GM19467 (cell line): ENCODE measurements at regions not wholly inside any gene's neighbourhood (a gene's known extent, or its start where the extent isn't known, plus 50 kb on each side); places are given as distances from the start of the nearest gene placed in this dataset.
"Not testable (repeated sequence)": the region's sequence is repeated elsewhere in the genome, so short reads cannot be mapped to it uniquely, and the experiment has no call there.

Experiments
- ATAC-seq: cut with Tn5 transposase; IDR thresholded peaks from one replicate; pipeline ENCODE4 v1.9.1; 2021; ENCODE audit warnings: mild to moderate bottlenecking, moderate library complexity; ENCODE audit not compliant: unreplicated experiment

DNA sequence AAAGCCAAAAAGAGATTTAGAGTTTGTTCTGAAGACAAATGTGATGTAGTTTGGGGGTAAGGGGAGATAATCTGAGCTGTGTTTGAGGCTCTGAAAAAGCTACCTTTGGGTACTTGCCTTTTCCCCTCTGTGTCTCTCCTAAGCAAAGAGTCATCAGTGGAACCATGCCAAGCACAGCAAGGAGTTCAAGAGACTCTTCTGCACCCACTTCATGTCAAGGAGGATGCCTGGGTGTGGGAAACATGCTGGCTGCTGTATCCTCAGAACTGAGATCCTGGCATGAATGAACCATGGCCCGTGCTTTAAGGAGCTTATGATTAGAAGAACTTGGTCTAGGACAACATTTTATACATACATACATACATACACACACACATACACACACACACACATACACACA is 142.9 kb downstream of the NOC3L start:
- no peak for ATAC-seq

- no peak for ATAC-seq
Observed at GRCh38 chr10:94220717-94221116, 142.0 kb downstream of the NOC3L start.

GRCh38 chr10:94223702-94224370 is 138.9 kb downstream of the NOC3L start:
- no peak for ATAC-seq

GRCh38 chr10:94224656-94225055 is 138.1 kb downstream of the NOC3L start:
- ATAC-seq = no peak

GRCh38 chr10:94225589-94225988 is 137.2 kb downstream of the NOC3L start:
- ATAC-seq = no peak

- no peak for ATAC-seq
Observed at GRCh38 chr10:94230134-94230785, 132.5 kb downstream of the NOC3L start.

- ATAC-seq = no peak
Observed at GRCh38 chr10:94232711-94233383, 129.9 kb downstream of the NOC3L start.

DNA sequence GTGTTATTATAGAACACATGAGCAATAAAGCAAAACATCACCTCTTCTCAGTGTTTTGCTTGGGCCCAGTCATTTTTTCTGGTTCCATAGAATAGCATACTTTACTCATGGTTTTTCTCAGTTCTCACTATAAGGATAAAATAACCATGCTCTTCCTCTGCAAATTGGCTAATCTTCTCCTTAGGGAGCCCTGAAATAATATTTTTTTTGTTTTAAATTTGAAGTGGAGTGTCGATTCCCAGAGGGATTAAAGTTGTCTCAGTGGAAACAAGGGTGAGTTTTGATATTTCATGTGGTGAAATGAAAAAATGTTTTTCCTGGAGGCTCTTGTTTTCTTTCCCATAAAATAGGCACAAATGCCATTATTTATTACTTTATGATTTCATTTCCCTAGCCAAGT is 127.3 kb downstream of the NOC3L start:
- ATAC-seq = no peak

DNA sequence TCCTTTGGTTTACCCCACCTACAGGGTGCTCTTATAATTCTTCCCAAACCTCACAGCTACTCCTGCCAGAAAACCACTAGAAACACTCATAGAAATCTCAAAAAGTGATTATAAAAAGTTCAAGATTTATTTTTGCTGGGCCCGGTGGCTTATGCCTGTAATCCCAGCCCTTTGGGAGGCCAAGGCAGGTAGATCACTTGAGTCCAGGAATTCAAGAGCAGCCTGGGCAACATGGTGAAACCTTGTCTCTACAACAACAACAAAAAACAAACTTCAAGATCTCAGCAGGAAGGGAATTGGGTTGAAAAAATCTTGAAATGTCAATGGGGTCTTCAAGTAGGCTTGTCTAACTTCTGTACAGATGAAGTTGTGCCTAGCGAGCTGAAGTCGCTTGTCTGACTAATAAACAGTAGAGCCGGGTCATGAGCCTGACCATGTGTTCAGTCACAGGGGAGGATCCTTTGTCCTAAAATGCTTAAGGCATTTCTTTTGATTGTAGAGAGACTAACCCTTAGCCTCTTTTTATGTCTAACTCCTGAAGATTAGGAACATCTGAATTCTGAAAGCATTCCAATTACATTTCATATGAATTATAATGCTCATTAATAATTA is 124.6 kb downstream of the NOC3L start:
- ATAC-seq = no peak

DNA sequence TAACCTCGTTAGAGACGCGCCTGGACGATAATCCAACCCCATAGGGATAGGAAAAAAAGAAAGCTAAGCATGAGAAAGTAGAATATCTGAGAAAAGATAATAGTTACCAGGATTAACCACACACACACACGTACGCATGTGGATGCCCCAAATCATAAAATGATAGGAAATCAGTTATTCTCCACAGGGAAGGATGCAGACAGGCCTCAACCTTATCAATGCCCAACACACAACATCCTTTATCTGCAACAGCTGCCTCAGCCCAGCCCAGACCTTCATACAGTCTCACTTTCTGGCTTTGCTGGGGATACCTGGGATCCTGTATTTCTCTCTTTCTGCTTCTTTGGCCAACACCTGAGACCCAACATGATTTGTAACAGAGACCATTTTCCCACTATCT is 123.0 kb downstream of the NOC3L start:
- no peak for ATAC-seq

DNA sequence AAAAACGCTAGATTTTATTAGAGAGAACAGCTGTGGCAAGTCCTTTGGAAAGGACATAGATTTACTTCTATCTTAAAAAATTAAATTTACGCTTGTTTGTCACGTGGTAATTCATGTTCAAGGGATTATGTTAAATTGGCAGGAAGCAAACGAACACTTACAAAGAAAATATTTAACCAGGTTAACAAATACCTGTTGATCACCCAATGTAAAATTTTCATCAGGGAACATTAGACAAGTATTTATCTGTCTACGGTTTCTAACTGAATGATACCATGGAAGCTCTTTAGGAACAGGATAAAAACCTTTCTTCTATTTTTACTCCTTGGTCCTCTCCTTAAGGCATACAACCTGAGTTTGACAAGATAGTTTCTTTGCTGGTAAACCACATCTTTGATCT is 122.2 kb downstream of the NOC3L start:
- ATAC-seq = no peak

GRCh38 chr10:94240901-94241300 is 121.8 kb downstream of the NOC3L start:
- ATAC-seq = no peak

GRCh38 chr10:94251098-94251497 is 111.6 kb downstream of the NOC3L start:
- ATAC-seq = no peak

GRCh38 chr10:94251568-94251967 is 111.2 kb downstream of the NOC3L start:
- no peak for ATAC-seq

- not testable (repeated sequence) for ATAC-seq
Observed at GRCh38 chr10:94257407-94257806, 105.3 kb downstream of the NOC3L start.

DNA sequence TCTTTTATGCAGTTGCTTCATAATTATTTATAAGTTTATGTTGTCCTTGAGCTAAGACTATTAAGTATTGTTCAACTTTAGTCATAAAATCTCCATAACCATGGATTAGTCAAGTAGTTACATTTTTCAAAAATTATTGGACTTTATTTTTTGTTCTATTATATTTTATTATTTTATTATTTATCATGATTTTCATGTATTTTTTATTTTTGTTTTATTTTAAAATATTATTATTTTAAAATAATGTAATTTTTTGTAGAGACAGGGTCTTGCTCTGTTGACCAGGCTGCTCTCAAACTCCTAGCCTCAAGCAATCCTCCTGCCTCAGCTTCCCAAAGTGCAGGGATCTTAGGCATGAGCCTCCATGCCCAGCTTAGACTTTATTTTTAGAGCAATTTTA is 102.3 kb downstream of the NOC3L start:
- ATAC-seq = no peak

DNA sequence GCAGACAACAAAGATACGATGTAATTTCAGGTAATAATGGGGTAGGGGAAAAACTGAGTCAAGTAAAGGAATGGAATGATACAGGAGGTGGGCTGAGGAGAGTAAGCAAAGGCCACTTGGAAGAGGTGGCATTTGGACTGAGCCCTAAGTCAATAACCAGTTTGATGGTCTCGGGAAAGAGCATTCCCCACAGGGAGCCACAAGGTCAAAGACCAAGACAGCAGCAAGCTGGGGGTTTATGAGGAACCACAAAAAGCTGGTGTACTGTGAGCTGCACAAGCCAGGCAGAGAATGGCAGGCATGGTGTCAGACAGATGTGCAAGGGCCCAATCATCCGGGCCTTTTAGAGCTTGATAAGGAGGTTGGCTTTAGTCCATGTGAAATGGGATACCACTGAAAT is 98.7 kb downstream of the NOC3L start:
- ATAC-seq = no peak

GRCh38 chr10:94266091-94266490 is 96.6 kb downstream of the NOC3L start:
- no peak for ATAC-seq

- ATAC-seq = no peak
Observed at GRCh38 chr10:94268652-94269051, 94.1 kb downstream of the NOC3L start.

GRCh38 chr10:94274142-94274787 is 88.5 kb downstream of the NOC3L start:
- no peak for ATAC-seq

DNA sequence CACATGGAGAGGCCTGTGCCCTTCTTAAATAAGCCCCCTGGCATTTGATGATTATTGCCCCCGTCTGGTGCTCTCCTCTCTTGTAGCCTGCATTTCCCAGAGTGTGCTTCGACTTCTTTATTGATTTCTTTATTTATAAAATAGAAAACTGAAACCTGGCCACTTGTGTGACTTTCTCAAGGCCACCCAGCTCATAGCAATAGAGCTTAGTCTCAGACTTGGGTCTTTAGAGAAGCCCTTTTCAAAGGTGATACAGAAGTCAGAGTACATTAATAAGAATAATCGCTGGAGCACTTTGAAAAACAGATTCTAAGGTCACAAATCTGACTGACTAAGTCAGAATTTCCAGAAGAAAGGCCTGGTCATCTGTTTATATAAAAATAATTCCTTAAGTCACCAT is 86.6 kb downstream of the NOC3L start:
- no peak for ATAC-seq
